Endothelial cell of umbilical vein (primary cell): ENCODE measurements at regions not wholly inside any gene's neighbourhood (a gene's known extent, or its start where the extent isn't known, plus 50 kb on each side); places are given as distances from the start of the nearest gene placed in this dataset.

Source experiments
- BruUV-seq: library from RNA; stranded (reverse); fragments of 400-500 nt; replicated peaks from 2 replicates; lab custom pipeline; 2021; lab: Mats Ljungman, UMichigan
- CTCF ChIA-PET: fragments of 300-600, 350-600 bp; sonication (Branson Sonifier 250); formaldehyde crosslinking; loops from one replicate; lab custom pipeline; 2021; ENCODE audit warnings: antibody characterized with exemption, inconsistent platforms; lab: Charles Lee
- POLR2A ChIA-PET: fragments of 300-600, 350-600 bp; sonication (Branson Sonifier 250); formaldehyde crosslinking; loops from one replicate; lab custom pipeline; 2021; ENCODE audit warnings: antibody characterized with exemption, inconsistent platforms; lab: Charles Lee
- DNase-seq: peaks from one replicate; pipeline ENCODE4 v3.0.0-alpha.2; 2011; ENCODE audit warnings: low read depth, low spot score
- FAIRE-seq: peaks from 2 replicates; lab custom pipeline; 2011; peaks lifted over from hg19 to GRCh38; lab: Jason Lieb, UNC
- H2AFZ ChIP-seq: 2 replicates; pipeline ENCODE4 v1.6.0; 2012; ENCODE audit warnings: low read depth, low read length, control low read depth, inconsistent platforms
- H3K27ac ChIP-seq: 2 replicates; pipeline ENCODE4 v1.5.1; 2011; ENCODE audit warnings: low read depth, mild to moderate bottlenecking, control low read depth, low read length, moderate library complexity; ENCODE audit not compliant: insufficient read depth
- H3K27me3 ChIP-seq, 2 experiments: 2 replicates each; pipeline versions ENCODE4 v1.6.0 to v1.6.1; 2011; ENCODE audit warnings: low read length in 2 of 2, mixed read lengths in 1 of 2; ENCODE audit not compliant: control insufficient read depth in 2 of 2, insufficient read depth in 2 of 2
- H3K36me3 ChIP-seq, 2 experiments: 2 replicates in 1 of 2; 3 replicates in 1 of 2; pipeline ENCODE4 v1.5.1; 2011; ENCODE audit warnings: low read length in 2 of 2, mild to moderate bottlenecking in 1 of 2, moderate library complexity in 1 of 2; ENCODE audit not compliant: control insufficient read depth in 2 of 2, insufficient read depth in 2 of 2; ENCODE audit errors: extremely low read depth in 1 of 2
- H3K4me1 ChIP-seq: 3 replicates; pipeline ENCODE4 v1.5.1; 2011; ENCODE audit warnings: mild to moderate bottlenecking, low read length; ENCODE audit not compliant: control insufficient read depth, insufficient read depth; ENCODE audit errors: extremely low read depth
- H3K4me2 ChIP-seq: 2 replicates; pipeline ENCODE4 v1.6.1; 2011; ENCODE audit warnings: low read length, control low read depth, mixed read lengths; ENCODE audit not compliant: insufficient read depth
- H3K4me3 ChIP-seq, 3 experiments: fragments of 200-600 bp in 1 of 3; sonication (generic), shearing (Covaris generic) in 1 of 3; replicated peaks in 1 of 3; 2 replicates each; pipeline ENCODE4 v1.5.1; 2011 to 2016; ENCODE audit warnings: control low read depth in 3 of 3, low read length in 3 of 3, mild to moderate bottlenecking in 2 of 3, inconsistent platforms in 1 of 3, low read depth in 1 of 3, moderate library complexity in 1 of 3; ENCODE audit not compliant: insufficient read depth in 1 of 3
- H3K79me2 ChIP-seq: 2 replicates; pipeline ENCODE4 v1.6.0; 2012; ENCODE audit warnings: low read length, inconsistent platforms; ENCODE audit not compliant: control insufficient read depth, insufficient read depth
- H3K9ac ChIP-seq: replicated peaks from 2 replicates; pipeline ENCODE3; 2011; ENCODE audit warnings: low read length, control low read depth; ENCODE audit not compliant: insufficient read depth; ENCODE audit errors: extremely low read depth
- H3K9me1 ChIP-seq: replicated peaks from 3 replicates; pipeline ENCODE4 v1.6.0; 2011; ENCODE audit warnings: mild to moderate bottlenecking, low read length; ENCODE audit not compliant: control insufficient read depth, insufficient read depth; ENCODE audit errors: extremely low read depth
- H3K9me3 ChIP-seq: replicated peaks from 2 replicates; pipeline ENCODE4 v1.5.1; 2012; ENCODE audit warnings: low read length, inconsistent platforms; ENCODE audit not compliant: control insufficient read depth, insufficient read depth
- H4K20me1 ChIP-seq: replicated peaks from 2 replicates; pipeline ENCODE3; 2011; ENCODE audit warnings: mild to moderate bottlenecking, low read length; ENCODE audit not compliant: control insufficient read depth, insufficient read depth; ENCODE audit errors: extremely low read depth
- EZH2 ChIP-seq: IDR thresholded peaks from 2 replicates; pipeline ENCODE4 v1.6.1; 2012; ENCODE audit warnings: borderline replicate concordance, low read depth, mild to moderate bottlenecking, moderate library complexity, low read length, inconsistent platforms; ENCODE audit not compliant: severe bottlenecking
- FOS ChIP-seq: IDR thresholded peaks from 2 replicates; pipeline ENCODE4 v1.6.1; 2011; ENCODE audit warnings: mild to moderate bottlenecking, low read length, moderate library complexity, borderline replicate concordance; ENCODE audit not compliant: insufficient read depth
- GATA2 ChIP-seq: IDR thresholded peaks from 2 replicates; pipeline ENCODE4 v1.7.0; 2011; ENCODE audit warnings: low read depth, mild to moderate bottlenecking, moderate library complexity, mixed read lengths, low read length; ENCODE audit not compliant: insufficient read length, insufficient read depth
- JUN ChIP-seq: IDR thresholded peaks from 2 replicates; pipeline ENCODE4 v1.6.1; 2011; ENCODE audit warnings: borderline replicate concordance, low read depth; ENCODE audit not compliant: insufficient read length, insufficient read depth
- MAX ChIP-seq: IDR thresholded peaks from 2 replicates; pipeline ENCODE4 v1.6.1; 2011; ENCODE audit not compliant: insufficient read depth, insufficient read length
- MYC ChIP-seq: IDR thresholded peaks from one replicate; pipeline ENCODE4 v1.6.1; 2011; ENCODE audit warnings: mild to moderate bottlenecking, low read depth, low read length
- POLR2A ChIP-seq: IDR thresholded peaks from 2 replicates; pipeline ENCODE4 v1.6.1; 2012; ENCODE audit warnings: low read depth, mild to moderate bottlenecking, control low read depth, low read length
- POLR2AphosphoS5 ChIP-seq: IDR thresholded peaks from 2 replicates; pipeline ENCODE4 v1.6.1; 2012; ENCODE audit warnings: low read depth, mild to moderate bottlenecking, control low read depth, low read length, moderate library complexity; ENCODE audit not compliant: insufficient read depth
- dilution Hi-C: fragments of 300-500 bp; cut with MboI; formaldehyde crosslinking; loops from one replicate; pipeline ENCODE4 v1.15.0; 2019; ENCODE audit warnings: low sequenced_read_pairs; ENCODE audit not compliant: extremely low pct_ligation_motif_present
- intact Hi-C: fragments of 100-400 bp; cut with micrococcal nuclease; formaldehyde crosslinking; loops from one replicate; pipeline ENCODE4 v1.10.0; 2022
- TF ChIP-seq, protein P1 (sequence below), 2 donors: IDR thresholded peaks; 1 replicate in 1 of 2; 2 replicates in 1 of 2; pipeline ENCODE4 v1.5.1; 2011; ENCODE audit warnings: low read length in 2 of 2, mild to moderate bottlenecking in 2 of 2, moderate library complexity in 2 of 2, control low read depth in 1 of 2, inconsistent platforms in 1 of 2, low read depth in 1 of 2; ENCODE audit not compliant: insufficient read depth in 1 of 2; ENCODE audit errors: extremely low read depth in 1 of 2

GRCh38 chr2:225841314-225841713 lies 441.8 kb downstream of the NYAP2 start:
- CTCF ChIA-PET, result no interaction called here
- no peak overlapping the region for H2AFZ ChIP-seq

More at GRCh38 chr2:225841314-225841713, 441.8 kb downstream of the NYAP2 start:
- POLR2A ChIA-PET, result no interaction called here
- FAIRE-seq (no peak), DNase-seq (no peak)
- no TSS peak for BruUV-seq
- no peak overlapping the region for H3K27ac ChIP-seq
- no peaks in the 10 kb centered on the region for H3K9me3 ChIP-seq
- TF ChIP-seq GATA2 (no peak), MAX (no peak), POLR2A (no peak), EZH2 (no peak), POLR2AphosphoS5 (no peak), FOS (no peak), MYC (no peak), JUN (no peak)
- TF ChIP-seq, protein P1, sequence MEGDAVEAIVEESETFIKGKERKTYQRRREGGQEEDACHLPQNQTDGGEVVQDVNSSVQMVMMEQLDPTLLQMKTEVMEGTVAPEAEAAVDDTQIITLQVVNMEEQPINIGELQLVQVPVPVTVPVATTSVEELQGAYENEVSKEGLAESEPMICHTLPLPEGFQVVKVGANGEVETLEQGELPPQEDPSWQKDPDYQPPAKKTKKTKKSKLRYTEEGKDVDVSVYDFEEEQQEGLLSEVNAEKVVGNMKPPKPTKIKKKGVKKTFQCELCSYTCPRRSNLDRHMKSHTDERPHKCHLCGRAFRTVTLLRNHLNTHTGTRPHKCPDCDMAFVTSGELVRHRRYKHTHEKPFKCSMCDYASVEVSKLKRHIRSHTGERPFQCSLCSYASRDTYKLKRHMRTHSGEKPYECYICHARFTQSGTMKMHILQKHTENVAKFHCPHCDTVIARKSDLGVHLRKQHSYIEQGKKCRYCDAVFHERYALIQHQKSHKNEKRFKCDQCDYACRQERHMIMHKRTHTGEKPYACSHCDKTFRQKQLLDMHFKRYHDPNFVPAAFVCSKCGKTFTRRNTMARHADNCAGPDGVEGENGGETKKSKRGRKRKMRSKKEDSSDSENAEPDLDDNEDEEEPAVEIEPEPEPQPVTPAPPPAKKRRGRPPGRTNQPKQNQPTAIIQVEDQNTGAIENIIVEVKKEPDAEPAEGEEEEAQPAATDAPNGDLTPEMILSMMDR (IDR thresholded peaks at IDR 0.05; ENCODE audit: extremely low read depth in 1 of 2, insufficient read depth in 1 of 2, low read depth in 1 of 2, low read length in 2 of 2), result no peak
- intact Hi-C loops (no loop called here), dilution Hi-C loops (no loop called here)
- no peak overlapping the region for H3K4me2 ChIP-seq
- H3K9ac ChIP-seq, result no peak overlapping the region
- no peaks in the 10 kb centered on the region for H3K36me3 ChIP-seq
- no peaks in the 10 kb centered on the region for H3K27me3 ChIP-seq
- no peaks in the 10 kb centered on the region for H3K4me1 ChIP-seq
- no peak overlapping the region for H3K4me3 ChIP-seq
- no peaks in the 10 kb centered on the region for H3K9me1 ChIP-seq
- no peaks in the 10 kb centered on the region for H4K20me1 ChIP-seq
- H3K79me2 ChIP-seq, result no peaks in the 10 kb centered on the region
